Lower lobe of right lung (tissue), 2 donors: ENCODE measurements at regions not wholly inside any gene's neighbourhood (a gene's known extent, or its start where the extent isn't known, plus 50 kb on each side); places are given as distances from the start of the nearest gene placed in this dataset.

ENCODE experiments used
- ATAC-seq, 2 donors: fragments of 200-7000 bp; cut with Tn5 transposase; one replicate each; pipeline ENCODE4 v1.9.1; 2020 to 2022; ENCODE audit warnings: mild to moderate bottlenecking in 2 of 2, moderate library complexity in 2 of 2
- DNase-seq: peaks from one replicate; pipeline ENCODE4 v3.0.0-alpha.2; 2020
- H3K27ac ChIP-seq: fragments of 200-600 bp; one replicate; pipeline ENCODE4 v1.8.0; 2022
- H3K27me3 ChIP-seq: fragments of 200-600 bp; one replicate; pipeline ENCODE4 v1.8.0; 2022; ENCODE audit warnings: low read depth
- H3K36me3 ChIP-seq: fragments of 200-600 bp; one replicate; pipeline ENCODE4 v1.8.0; 2022; ENCODE audit warnings: mild to moderate bottlenecking
- H3K4me1 ChIP-seq: fragments of 200-600 bp; one replicate; pipeline ENCODE4 v1.8.0; 2022
- H3K4me3 ChIP-seq: fragments of 200-600 bp; one replicate; pipeline ENCODE4 v1.8.0; 2022; ENCODE audit warnings: mild to moderate bottlenecking
- H3K9me3 ChIP-seq: fragments of 200-600 bp; one replicate; pipeline ENCODE4 v1.8.0; 2022
- CTCF ChIP-seq: fragments of 200-600 bp; IDR thresholded peaks from one replicate; pipeline ENCODE4 v1.8.0; 2022; ENCODE audit warnings: antibody characterized with exemption, mild to moderate bottlenecking
- intact Hi-C: fragments of 100-400 bp; cut with DNase I; formaldehyde crosslinking; loops from one replicate; pipeline ENCODE4 v1.11.0; 2022
- donor health status: DM: no; HTN: yes; CAD: no; lungs with severe emphysema.

- intact Hi-C loops, result no loop called here
- Histone ChIP-seq H3K9me3 (peaks cover 4% of the 10 kb centered on the region), H3K4me3 (no peak overlapping the region), H3K4me1 (no peaks in the 10 kb centered on the region), H3K27me3 (no peaks in the 10 kb centered on the region), H3K36me3 (no peaks in the 10 kb centered on the region), H3K27ac (no peak overlapping the region)
- ATAC-seq (peak; percentile 59 to 76), DNase-seq (no peak)
- TF ChIP-seq CTCF, result no peak
Observed at GRCh38 chr7:42677751-42678699, 233.8 kb downstream of the C7orf25 start.

- no peak for DNase-seq
- no peak for TF ChIP-seq CTCF
- Histone ChIP-seq H3K4me3 (no peak overlapping the region), H3K9me3 (no peaks in the 10 kb centered on the region), H3K27me3 (no peaks in the 10 kb centered on the region), H3K27ac (no peak overlapping the region), H3K36me3 (no peaks in the 10 kb centered on the region), H3K4me1 (no peaks in the 10 kb centered on the region)
- intact Hi-C loops, result no loop called here
- no peak for ATAC-seq
Observed at GRCh38 chr7:42674541-42674940, 237.3 kb downstream of the C7orf25 start.

- TF ChIP-seq CTCF, result no peak
- Histone ChIP-seq H3K27me3 (no peaks in the 10 kb centered on the region), H3K36me3 (no peaks in the 10 kb centered on the region), H3K27ac (no peak overlapping the region), H3K9me3 (no peaks in the 10 kb centered on the region), H3K4me3 (no peak overlapping the region), H3K4me1 (no peaks in the 10 kb centered on the region)
- ATAC-seq (no peak), DNase-seq (no peak)
- intact Hi-C loops, result no loop called here
Observed at GRCh38 chr7:42673951-42674350, 237.9 kb downstream of the C7orf25 start.

GRCh38 chr7:42672339-42672999 is 239.4 kb downstream of the C7orf25 start:
- no peaks in the 10 kb centered on the region for H3K27me3 ChIP-seq
- intact Hi-C loops, result no loop called here
- no peak for TF ChIP-seq CTCF
- ATAC-seq (no peak), DNase-seq (no peak)
- H3K4me3 ChIP-seq, result no peak overlapping the region
- no peaks in the 10 kb centered on the region for H3K36me3 ChIP-seq
- no peak overlapping the region for H3K27ac ChIP-seq
- no peaks in the 10 kb centered on the region for H3K9me3 ChIP-seq
- H3K4me1 ChIP-seq, result no peaks in the 10 kb centered on the region

- TF ChIP-seq CTCF, result no peak
- no peak for ATAC-seq
- intact Hi-C loops, result no loop called here
Observed at GRCh38 chr7:42671627-42672026, 240.2 kb downstream of the C7orf25 start.

More at GRCh38 chr7:42671627-42672026, 240.2 kb downstream of the C7orf25 start:
- no peak for DNase-seq
- no peaks in the 10 kb centered on the region for H3K4me1 ChIP-seq
- H3K36me3 ChIP-seq, result no peaks in the 10 kb centered on the region
- no peak overlapping the region for H3K4me3 ChIP-seq
- H3K27me3 ChIP-seq, result no peaks in the 10 kb centered on the region
- H3K27ac ChIP-seq, result no peak overlapping the region
- H3K9me3 ChIP-seq, result peaks cover 7% of the 10 kb centered on the region
